A549 (cell line): ENCODE measurements at regions not wholly inside any gene's neighbourhood (a gene's known extent, or its start where the extent isn't known, plus 50 kb on each side); places are given as distances from the start of the nearest gene placed in this dataset.

Experiments
- ATAC-seq, 2 experiments: fragments of 200-7000 bp in 1 of 2; fragments of >200 bp in 1 of 2; cut with Nextera tagmentation in 1 of 2; cut with Tn5 transposase in 1 of 2; 3 replicates each; pipeline versions ENCODE4 v1.8.0 to v1.9.1; 2018 to 2020; ENCODE audit warnings: mild to moderate bottlenecking in 1 of 2, moderate library complexity in 1 of 2
- CTCF ChIA-PET: fragments of 300-600 bp; sonication (Branson Sonifier 250); formaldehyde crosslinking; extraction: SDS; loops from one replicate; lab custom pipeline; 2021; ENCODE audit warnings: antibody characterized with exemption, inconsistent platforms; lab: Yijun Ruan, JAX
- POLR2A ChIA-PET: fragments of 350-600 bp; formaldehyde crosslinking; extraction: SDS; loops from one replicate; lab custom pipeline; 2021; ENCODE audit warnings: antibody characterized with exemption, inconsistent platforms; lab: Yijun Ruan, JAX
- DNase-seq, 2 experiments: peaks; one replicate each; pipeline versions ENCODE4 v3.0.0 to v3.0.0-alpha.2; 2011 to 2016; ENCODE audit warnings: low read depth in 1 of 2, low spot score in 1 of 2
- FAIRE-seq: peaks from 2 replicates; lab custom pipeline; 2011; peaks lifted over from hg19 to GRCh38; lab: Jason Lieb, UNC
- H3K27ac ChIP-seq, 2 experiments: fragments of >200 bp; sonication (Bioruptor Twin); formaldehyde crosslinking; 3 replicates each; pipeline ENCODE4 v1.5.1; 2016 to 2017
- H3K4me1 ChIP-seq: fragments of >200 bp; sonication (Bioruptor Twin); formaldehyde crosslinking; 3 replicates; pipeline ENCODE4 v1.6.1; 2016
- H3K4me2 ChIP-seq: fragments of >200 bp; sonication (Bioruptor Twin); formaldehyde crosslinking; 3 replicates; pipeline ENCODE4 v1.6.1; 2016
- H3K4me3 ChIP-seq: fragments of >200 bp; sonication (Bioruptor Twin); formaldehyde crosslinking; 3 replicates; pipeline ENCODE4 v1.5.1; 2016
- H3K9me3 ChIP-seq: fragments of >200 bp; sonication (Bioruptor Twin); formaldehyde crosslinking; 3 replicates; pipeline ENCODE4 v1.6.1; 2016
- ATOH8 ChIP-seq: fragments of 250-450 bp; sonication (Bioruptor Pico); IDR thresholded peaks from 2 replicates; pipeline ENCODE4 v1.5.0; 2020; ENCODE audit warnings: low read depth, mild to moderate bottlenecking, moderate library complexity
- BCL3 ChIP-seq: fragments of >200 bp; sonication (Bioruptor Twin); formaldehyde crosslinking; IDR thresholded peaks from 3 replicates; pipeline ENCODE4 v1.6.1; 2016
- BHLHE40 ChIP-seq: IDR thresholded peaks from 2 replicates; pipeline ENCODE4 v1.6.1; 2012; ENCODE audit warnings: low read depth, low read length, inconsistent platforms
- CBX8 ChIP-seq: fragments of 200-600 bp; sonication (generic); IDR thresholded peaks from 2 replicates; pipeline ENCODE4 v1.6.1; 2016
- CEBPB ChIP-seq, 2 experiments: fragments of >200 bp in 1 of 2; sonication (Bioruptor Twin) in 1 of 2; formaldehyde crosslinking in 1 of 2; IDR thresholded peaks; 2 replicates each; pipeline ENCODE4 v1.6.1; 2012 to 2016
- CHD2 ChIP-seq: fragments of 150-350 bp; IDR thresholded peaks from 2 replicates; pipeline ENCODE4 v1.6.1; 2014; ENCODE audit warnings: low read length; ENCODE audit not compliant: partially characterized antibody
- CHD4 ChIP-seq: fragments of 200-600 bp; sonication (generic); IDR thresholded peaks from 2 replicates; pipeline ENCODE4 v1.6.1; 2016; ENCODE audit warnings: antibody characterized with exemption, mild to moderate bottlenecking, borderline replicate concordance
- E2F6 ChIP-seq: IDR thresholded peaks from 2 replicates; pipeline ENCODE4 v1.6.1; 2012; ENCODE audit warnings: low read depth, borderline replicate concordance
- EHMT2 ChIP-seq: fragments of 200-600 bp; sonication (generic); IDR thresholded peaks from 2 replicates; pipeline ENCODE4 v1.6.1; 2016; ENCODE audit warnings: antibody characterized with exemption, low read depth, mild to moderate bottlenecking, moderate library complexity
- ELK1 ChIP-seq: fragments of 150-350 bp; IDR thresholded peaks from 2 replicates; pipeline ENCODE4 v1.6.1; 2014; ENCODE audit warnings: low read depth, mild to moderate bottlenecking, low read length
- EP300 ChIP-seq, 2 experiments: fragments of >200 bp; sonication (Bioruptor Twin); formaldehyde crosslinking; IDR thresholded peaks; 2 replicates in 1 of 2; 3 replicates in 1 of 2; pipeline ENCODE4 v1.6.1; 2016 to 2017
- ESRRA ChIP-seq: fragments of 150-350 bp; IDR thresholded peaks from 2 replicates; pipeline ENCODE4 v1.6.1; 2014; ENCODE audit warnings: mild to moderate bottlenecking, low read length, borderline replicate concordance
- FOSL2 ChIP-seq, 2 experiments: fragments of 450-650 bp in 1 of 2; fragments of >200 bp in 1 of 2; sonication (Bioruptor Twin) in 1 of 2; formaldehyde crosslinking; IDR thresholded peaks; 2 replicates each; pipeline versions ENCODE4 v1.5.0 to v1.6.1; 2016 to 2020; ENCODE audit warnings: mild to moderate bottlenecking in 1 of 2, moderate library complexity in 1 of 2
- HDAC2 ChIP-seq: fragments of 200-600 bp; sonication (generic); IDR thresholded peaks from 2 replicates; pipeline ENCODE4 v1.6.1; 2016
- HES2 ChIP-seq: fragments of >200 bp; sonication (Bioruptor Twin); formaldehyde crosslinking; IDR thresholded peaks from 2 replicates; pipeline ENCODE4 v1.6.1; 2016
- HMGXB4 ChIP-seq: fragments of 250-450 bp; sonication (Bioruptor Pico); IDR thresholded peaks from 2 replicates; pipeline ENCODE4 v1.5.0; 2021; ENCODE audit warnings: mild to moderate bottlenecking, moderate library complexity, borderline replicate concordance
- KDM1A ChIP-seq: fragments of 200-600 bp; sonication (generic); IDR thresholded peaks from 2 replicates; pipeline ENCODE4 v1.6.1; 2016; ENCODE audit warnings: low read depth, mild to moderate bottlenecking
- MYC ChIP-seq: IDR thresholded peaks from 2 replicates; pipeline ENCODE4 v1.6.1; 2012; ENCODE audit warnings: mild to moderate bottlenecking, inconsistent platforms, low read length, improper control_type of control experiment, borderline replicate concordance
- NR3C1 ChIP-seq: fragments of >200 bp; sonication (Bioruptor Twin); formaldehyde crosslinking; IDR thresholded peaks from 3 replicates; pipeline ENCODE4 v1.6.1; 2017
- PHF8 ChIP-seq: fragments of 200-600 bp; sonication (generic); IDR thresholded peaks from 2 replicates; pipeline ENCODE4 v1.6.1; 2016; ENCODE audit warnings: low read depth, mild to moderate bottlenecking, antibody characterized with exemption, moderate library complexity, borderline replicate concordance
- RCOR1 ChIP-seq: fragments of 150-350 bp; IDR thresholded peaks from 2 replicates; pipeline ENCODE4 v1.6.1; 2014; ENCODE audit warnings: antibody characterized with exemption, low read length, low read depth
- TP53 ChIP-seq: fragments of 250-450 bp; sonication (Bioruptor Pico); IDR thresholded peaks from 2 replicates; pipeline ENCODE4 v1.5.0; 2021; ENCODE audit warnings: mild to moderate bottlenecking, moderate library complexity
- ZSCAN20 ChIP-seq: fragments of 250-450 bp; sonication (Bioruptor Pico); IDR thresholded peaks from 2 replicates; pipeline ENCODE4 v1.8.0; 2022; ENCODE audit warnings: mild to moderate bottlenecking, moderate library complexity
- WGBS: methylation state at CpG from one replicate; pipeline ENCODE4 v1.1.6; 2017; ENCODE audit errors: missing lambda C conversion rate; 5-methylcytosine and 5-hydroxymethylcytosine counted together

GRCh38 chr22:48434156-48434867 is 1393.4 kb downstream of the BRD1 start:
- CTCF ChIA-PET, result interaction anchor here (0.9 to 1.2 kb wide), 2 partner anchors 11 to 58 kb away, joined by 4 to 5 read pairs; no protein-coding TSS in a partner anchor
- Histone ChIP-seq H3K4me1 (peaks cover 16% of the 10 kb centered on the region), H3K27ac (peak overlapping the region in 1 of 2 experiments; percentile 43; a peak in 3 of 6 replicates), H3K4me2 (no peak overlapping the region), H3K9me3 (no peaks in the 10 kb centered on the region), H3K4me3 (no peak overlapping the region)
- ATAC-seq (no peak), FAIRE-seq (no peak), DNase-seq (no peak)
- 94% methylated on average over 16 of the region's 16 CpGs for WGBS
- TF ChIP-seq NR3C1 (no peak), HMGXB4 (CRISPR knock-in tag) (no peak), BHLHE40 (no peak)
- POLR2A ChIA-PET, result no interaction called here

GRCh38 chr22:48433647-48434046 is 1394.0 kb downstream of the BRD1 start:
- TF ChIP-seq TP53 (CRISPR knock-in tag) (no peak), EHMT2 (no peak), HES2 (no peak), FOSL2 (IDR thresholded peaks at IDR 0.05) (no peak), FOSL2 (CRISPR knock-in tag; IDR thresholded peaks at IDR 0.05) (no peak), EP300 (IDR thresholded peaks at IDR 0.05) (no peak), BCL3 (no peak), E2F6 (no peak)
- TF ChIP-seq, all 56 proteins: peak for 0
- Histone ChIP-seq H3K27ac (no peak overlapping the region), H3K4me3 (no peak overlapping the region), H3K4me1 (peaks cover 22% of the 10 kb centered on the region), H3K9me3 (no peaks in the 10 kb centered on the region), H3K4me2 (no peak overlapping the region)
- FAIRE-seq, result no peak
- CTCF ChIA-PET, result no interaction called here
- WGBS, result 91% methylated on average over 11 of the region's 11 CpGs
- no peak for DNase-seq
- POLR2A ChIA-PET, result no interaction called here
- no peak for ATAC-seq

GRCh38 chr22:48432781-48433518 is 1394.7 kb downstream of the BRD1 start:
- WGBS, result 97% methylated on average over 13 of the region's 15 CpGs
- Histone ChIP-seq H3K4me1 (peaks cover 29% of the 10 kb centered on the region), H3K27ac (peak overlapping the region; percentile 26 to 74; a peak in 5 of 6 replicates), H3K4me2 (no peak overlapping the region), H3K4me3 (no peak overlapping the region), H3K9me3 (no peaks in the 10 kb centered on the region)
- DNase-seq (peak in 1 of 2 experiments; percentile 10), FAIRE-seq (no peak), ATAC-seq (no peak)
- ChIA-PET POLR2A (no interaction called here), CTCF (no interaction called here)
- TF ChIP-seq NR3C1 (no peak), CEBPB (IDR thresholded peaks at IDR 0.05) (no peak), ESRRA (no peak), BCL3 (no peak), HDAC2 (no peak), ZSCAN20 (CRISPR knock-in tag) (no peak), PHF8 (no peak), CBX8 (no peak), CHD2 (no peak), KDM1A (no peak), MYC (no peak), CHD4 (no peak), TP53 (CRISPR knock-in tag) (no peak), ELK1 (no peak), RCOR1 (no peak), EP300 (IDR thresholded peaks at IDR 0.05) (no peak), ATOH8 (CRISPR knock-in tag) (no peak)
